ENCODE measurements at regions not wholly inside any gene's neighbourhood (a gene's known extent, or its start where the extent isn't known, plus 50 kb on each side); places are given as distances from the start of the nearest gene placed in this dataset.

DNA sequence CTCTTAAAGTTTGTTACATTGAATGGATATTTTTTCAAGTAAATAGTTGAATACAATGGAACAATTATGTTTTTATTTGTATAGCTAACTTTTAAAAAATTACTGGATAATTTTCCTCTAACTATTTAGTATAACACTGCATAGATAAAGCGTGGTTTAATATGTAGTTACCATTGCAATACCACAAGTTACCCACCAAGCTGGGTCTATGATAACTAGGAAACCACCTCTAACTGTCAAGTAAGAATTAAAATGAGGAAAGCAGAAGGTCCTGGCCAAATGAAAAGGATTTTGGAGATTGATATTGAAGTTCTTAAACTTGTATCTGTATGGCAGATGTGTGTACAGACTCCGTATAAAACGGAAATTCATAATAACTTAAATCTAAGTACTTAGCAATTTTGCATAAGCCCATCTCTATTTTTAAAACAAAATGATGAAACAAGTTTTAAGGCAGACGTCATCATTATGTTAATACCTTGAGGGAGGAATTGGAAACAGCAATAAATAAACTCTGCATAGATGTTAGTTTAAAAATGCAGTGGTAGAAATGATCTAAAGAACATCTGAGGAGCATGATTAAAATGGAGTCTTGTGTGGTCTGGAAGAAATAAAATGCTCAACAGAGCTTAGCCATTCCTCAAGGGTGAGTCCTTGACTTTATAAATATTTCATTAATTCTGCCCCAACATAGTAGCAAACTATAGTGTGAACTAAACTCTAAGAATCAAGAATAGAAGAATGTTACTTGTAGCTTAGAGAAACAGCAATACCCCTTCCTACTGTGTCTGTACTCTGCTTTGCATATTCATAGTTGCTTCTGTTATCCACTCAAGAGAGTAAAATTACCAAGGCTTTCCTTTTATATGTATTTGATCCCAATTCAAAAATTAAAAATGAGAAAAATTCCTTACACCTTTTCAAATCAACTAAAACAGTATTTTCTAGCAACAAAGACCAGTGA is 206.4 kb upstream of the FERD3L start (continued):
- TF ChIP-seq RBBP5 (IDR thresholded peaks at IDR 0.05; ENCODE audit: borderline replicate concordance, low read depth, low read length) = no peak

Measured in H1 (cell line).